NCI-H2227 (cell line): ENCODE measurements at regions not wholly inside any gene's neighbourhood (a gene's known extent, or its start where the extent isn't known, plus 50 kb on each side); places are given as distances from the start of the nearest gene placed in this dataset.
A peak's percentile ranks its signal among the peaks of the same experiment; 100 is the strongest.
"Not testable (repeated sequence)": the region's sequence is repeated elsewhere in the genome, so short reads cannot be mapped to it uniquely, and the experiment has no call there.

Source experiments
- DNase-seq: peaks from one replicate; lab custom pipeline; 2025; ENCODE audit not compliant: unreplicated experiment; lab: John Stamatoyannopoulos, UW

- DNase-seq = no peak
Measured at GRCh38 chr11:45000918-45001317, 50.2 kb upstream of the TP53I11 start.

GRCh38 chr11:45001466-45002165 lies 50.9 kb upstream of the TP53I11 start:
- no peak for DNase-seq

GRCh38 chr11:45005106-45005505 lies 54.4 kb upstream of the TP53I11 start:
- DNase-seq = no peak

- no peak for DNase-seq
Measured at GRCh38 chr11:45007011-45007410, 56.3 kb upstream of the TP53I11 start.

- not testable (repeated sequence) for DNase-seq
Measured at GRCh38 chr11:45015983-45016382, 65.3 kb upstream of the TP53I11 start.

GRCh38 chr11:45016446-45016845 lies 65.8 kb upstream of the TP53I11 start:
- DNase-seq = not testable (repeated sequence)

GRCh38 chr11:45017329-45017728 lies 66.6 kb upstream of the TP53I11 start:
- no peak for DNase-seq

- no peak for DNase-seq
Measured at GRCh38 chr11:45021001-45021400, 70.3 kb upstream of the TP53I11 start.

GRCh38 chr11:45021692-45022141 lies 71.0 kb upstream of the TP53I11 start:
- DNase-seq = peak; percentile 82

GRCh38 chr11:45022294-45023064 lies 71.8 kb upstream of the TP53I11 start:
- no peak for DNase-seq

- DNase-seq = no peak
Measured at GRCh38 chr11:45023065-45023365, 72.3 kb upstream of the TP53I11 start.

GRCh38 chr11:45024316-45024715 lies 73.6 kb upstream of the TP53I11 start:
- DNase-seq = no peak

- no peak for DNase-seq
Measured at GRCh38 chr11:45024846-45025588, 74.3 kb upstream of the TP53I11 start.

GRCh38 chr11:45025716-45026492 lies 75.2 kb upstream of the TP53I11 start:
- no peak for DNase-seq

- peak; percentile 64 for DNase-seq
Measured at GRCh38 chr11:45026835-45027234, 76.2 kb upstream of the TP53I11 start.

- DNase-seq = no peak
Measured at GRCh38 chr11:45027312-45027711, 76.6 kb upstream of the TP53I11 start.

- peak; percentile 77 for DNase-seq
Measured at GRCh38 chr11:45028911-45029682, 78.4 kb upstream of the TP53I11 start.

GRCh38 chr11:45030778-45031177 lies 80.1 kb upstream of the TP53I11 start:
- DNase-seq = no peak

GRCh38 chr11:45031912-45032519 lies 81.3 kb upstream of the TP53I11 start:
- no peak for DNase-seq

GRCh38 chr11:45035413-45035812 lies 84.7 kb upstream of the TP53I11 start:
- no peak for DNase-seq
